Calu3 (cell line): ENCODE measurements at regions not wholly inside any gene's neighbourhood (a gene's known extent, or its start where the extent isn't known, plus 50 kb on each side); places are given as distances from the start of the nearest gene placed in this dataset.

Experiments
- BruUV-seq: library from RNA; stranded (reverse); fragments of 400-500 nt; replicated peaks from 2 replicates; lab custom pipeline; 2021; lab: Mats Ljungman, UMichigan
- CTCF ChIA-PET: fragments of 300-600 bp; sonication (Branson Sonifier 250); formaldehyde crosslinking; loops from one replicate; lab custom pipeline; 2022; ENCODE audit warnings: antibody characterized with exemption; lab: Charles Lee
- DNase-seq: peaks from one replicate; pipeline ENCODE4 v3.0.0; 2022
- H3K27ac Mint-ChIP-seq: one replicate; pipeline ENCODE4 v1.8.0; 2022; ENCODE audit warnings: mixed read lengths; ENCODE audit not compliant: unreplicated experiment
- H3K27me3 Mint-ChIP-seq: one replicate; pipeline ENCODE4 v1.8.0; 2022; ENCODE audit warnings: mixed read lengths; ENCODE audit not compliant: unreplicated experiment
- H3K36me3 Mint-ChIP-seq: one replicate; pipeline ENCODE4 v1.8.0; 2022; ENCODE audit warnings: mild to moderate bottlenecking, moderate library complexity, mixed read lengths; ENCODE audit not compliant: insufficient read depth, unreplicated experiment
- H3K4me1 Mint-ChIP-seq: one replicate; pipeline ENCODE4 v1.8.0; 2022; ENCODE audit warnings: mild to moderate bottlenecking, low read depth, mixed read lengths; ENCODE audit not compliant: unreplicated experiment
- H3K4me3 Mint-ChIP-seq: one replicate; pipeline ENCODE4 v1.8.0; 2022; ENCODE audit warnings: mild to moderate bottlenecking, low read depth, moderate library complexity, mixed read lengths; ENCODE audit not compliant: unreplicated experiment
- H3K9me3 Mint-ChIP-seq: one replicate; pipeline ENCODE4 v1.8.0; 2022; ENCODE audit warnings: low read depth, mixed read lengths; ENCODE audit not compliant: unreplicated experiment
- CTCF ChIP-seq: fragments of 200-600 bp; IDR thresholded peaks from one replicate; pipeline ENCODE4 v1.8.0; 2022; ENCODE audit warnings: antibody characterized with exemption; ENCODE audit not compliant: unreplicated experiment
- intact Hi-C: fragments of 100-400 bp; cut with micrococcal nuclease; formaldehyde crosslinking; loops from one replicate; pipeline ENCODE4 v1.10.0; 2022; ENCODE audit not compliant: unreplicated experiment

GRCh38 chr10:9068003-9068402, 1013.5 kb downstream of the GATA3 start:
- CTCF ChIA-PET = interaction anchor here (0.7 kb wide), 1 partner anchor 83 kb away, joined by 9 read pairs; no protein-coding TSS in a partner anchor
- Mint-ChIP-seq H3K4me1 (no peaks in the 10 kb centered on the region), H3K4me3 (no peak overlapping the region), H3K27ac (no peak overlapping the region), H3K27me3 (no peaks in the 10 kb centered on the region), H3K9me3 (no peaks in the 10 kb centered on the region), H3K36me3 (no peaks in the 10 kb centered on the region)
- intact Hi-C loops = no loop called here
- no peak for TF ChIP-seq CTCF
- DNase-seq = no peak
- no TSS peak for BruUV-seq

GRCh38 chr10:9069136-9069535, 1014.6 kb downstream of the GATA3 start:
- Mint-ChIP-seq H3K36me3 (no peaks in the 10 kb centered on the region), H3K27me3 (no peaks in the 10 kb centered on the region), H3K9me3 (no peaks in the 10 kb centered on the region), H3K4me3 (no peak overlapping the region), H3K4me1 (peaks cover 8% of the 10 kb centered on the region), H3K27ac (no peak overlapping the region)
- intact Hi-C loops = no loop called here
- TF ChIP-seq CTCF = no peak
- BruUV-seq = no TSS peak
- CTCF ChIA-PET = interaction anchor here (0.6 kb wide), 1 partner anchor 396 kb away, joined by 3 read pairs; no protein-coding TSS in a partner anchor
- no peak for DNase-seq

- no TSS peak for BruUV-seq
- no peak for TF ChIP-seq CTCF
- intact Hi-C loops = loop anchor here (10.0 kb wide), 1 partner anchor 229 kb away; no protein-coding TSS in a partner anchor
- H3K9me3 Mint-ChIP-seq = no peaks in the 10 kb centered on the region
- peaks cover 8% of the 10 kb centered on the region for H3K4me1 Mint-ChIP-seq
- CTCF ChIA-PET = no interaction called here
- DNase-seq = no peak
- H3K36me3 Mint-ChIP-seq = no peaks in the 10 kb centered on the region
- H3K27ac Mint-ChIP-seq = no peak overlapping the region
- no peak overlapping the region for H3K4me3 Mint-ChIP-seq
- H3K27me3 Mint-ChIP-seq = no peaks in the 10 kb centered on the region
Observed at GRCh38 chr10:9075420-9075819, 1020.9 kb downstream of the GATA3 start.

- Mint-ChIP-seq H3K36me3 (no peaks in the 10 kb centered on the region), H3K4me3 (no peak overlapping the region), H3K27ac (no peak overlapping the region), H3K4me1 (peaks cover 8% of the 10 kb centered on the region), H3K9me3 (no peaks in the 10 kb centered on the region), H3K27me3 (no peaks in the 10 kb centered on the region)
- CTCF ChIA-PET = no interaction called here
- no peak for TF ChIP-seq CTCF
- intact Hi-C loops = loop anchor here (10.0 kb wide), 1 partner anchor 229 kb away; no protein-coding TSS in a partner anchor
- DNase-seq = no peak
- BruUV-seq = no TSS peak
Observed at GRCh38 chr10:9076066-9076465, 1021.6 kb downstream of the GATA3 start.
